ENCODE measurements at regions not wholly inside any gene's neighbourhood (a gene's known extent, or its start where the extent isn't known, plus 50 kb on each side); places are given as distances from the start of the nearest gene placed in this dataset.

DNA sequence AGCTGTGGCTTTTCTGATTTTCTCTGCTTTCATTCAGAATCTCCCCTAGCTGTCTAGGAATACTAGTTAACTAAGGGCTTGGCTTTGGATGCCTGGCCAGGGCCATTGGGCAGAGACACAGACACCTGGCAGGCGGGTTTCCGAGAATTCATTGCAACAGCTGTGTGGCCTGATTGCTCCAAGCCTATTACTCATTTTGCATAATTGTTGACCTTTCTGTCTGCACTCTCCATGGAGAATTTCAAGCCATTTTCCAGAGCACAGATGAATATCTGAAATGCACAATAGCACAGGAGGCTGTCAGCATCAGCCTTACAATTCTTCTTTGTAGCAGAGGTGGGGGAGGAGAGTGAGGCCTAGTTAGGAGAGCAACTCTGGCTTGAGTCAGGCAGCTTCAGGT, 310.5 kb downstream of the DMAC1 start:
- TF ChIP-seq GLI4 (CRISPR knock-in tag; IDR thresholded peaks at IDR 0.05; ENCODE audit: borderline replicate concordance): no peak
- no peak for TF ChIP-seq ZNF777 (CRISPR knock-in tag; IDR thresholded peaks at IDR 0.05)
- TF ChIP-seq, protein P1, sequence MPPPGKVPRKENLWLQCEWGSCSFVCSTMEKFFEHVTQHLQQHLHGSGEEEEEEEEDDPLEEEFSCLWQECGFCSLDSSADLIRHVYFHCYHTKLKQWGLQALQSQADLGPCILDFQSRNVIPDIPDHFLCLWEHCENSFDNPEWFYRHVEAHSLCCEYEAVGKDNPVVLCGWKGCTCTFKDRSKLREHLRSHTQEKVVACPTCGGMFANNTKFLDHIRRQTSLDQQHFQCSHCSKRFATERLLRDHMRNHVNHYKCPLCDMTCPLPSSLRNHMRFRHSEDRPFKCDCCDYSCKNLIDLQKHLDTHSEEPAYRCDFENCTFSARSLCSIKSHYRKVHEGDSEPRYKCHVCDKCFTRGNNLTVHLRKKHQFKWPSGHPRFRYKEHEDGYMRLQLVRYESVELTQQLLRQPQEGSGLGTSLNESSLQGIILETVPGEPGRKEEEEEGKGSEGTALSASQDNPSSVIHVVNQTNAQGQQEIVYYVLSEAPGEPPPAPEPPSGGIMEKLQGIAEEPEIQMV (CRISPR knock-in tag; IDR thresholded peaks at IDR 0.05; ENCODE audit: low read depth): no peak
- no peak for TF ChIP-seq KDM1A (CRISPR knock-in tag; IDR thresholded peaks at IDR 0.05)
- TF ChIP-seq ZNF367 (CRISPR knock-in tag; IDR thresholded peaks at IDR 0.05; ENCODE audit: borderline replicate concordance): no peak
- TF ChIP-seq EP300 (IDR thresholded peaks at IDR 0.05; ENCODE audit: low read depth in 2 of 2, low read length in 2 of 2): no peak
- TF ChIP-seq EP300 (CRISPR knock-in tag; IDR thresholded peaks at IDR 0.05; ENCODE audit: borderline replicate concordance): no peak
- TF ChIP-seq SNRNP70 (IDR thresholded peaks at IDR 0.05; ENCODE audit: low read depth, low read length): no peak
- no peak for TF ChIP-seq BCLAF1 (IDR thresholded peaks at IDR 0.05)
- TF ChIP-seq SALL1 (CRISPR knock-in tag; IDR thresholded peaks at IDR 0.05): no peak
- TF ChIP-seq TCF12 (IDR thresholded peaks at IDR 0.05): no peak
- no peak for TF ChIP-seq TCF12 (CRISPR knock-in tag; IDR thresholded peaks at IDR 0.05)
- TF ChIP-seq GABPA (IDR thresholded peaks at IDR 0.05; ENCODE audit: low read depth, low read length): no peak
- no peak for TF ChIP-seq GABPA (CRISPR knock-in tag; IDR thresholded peaks at IDR 0.05; ENCODE audit: low read depth)
- TF ChIP-seq ZNF225 (CRISPR knock-in tag; IDR thresholded peaks at IDR 0.05): no peak
- no peak for TF ChIP-seq ZNF44 (CRISPR knock-in tag; IDR thresholded peaks at IDR 0.05)
- no peak for TF ChIP-seq CTCF (CRISPR knock-in tag; IDR thresholded peaks at IDR 0.05)

Data from HepG2 (cell line).